HCT116 (cell line): ENCODE measurements at regions not wholly inside any gene's neighbourhood (a gene's known extent, or its start where the extent isn't known, plus 50 kb on each side); places are given as distances from the start of the nearest gene placed in this dataset.

ENCODE experiments used
- ATAC-seq: fragments of 200-7000 bp; cut with Tn5 transposase; 2 replicates; pipeline ENCODE4 v1.9.1; 2020; ENCODE audit warnings: mild to moderate bottlenecking, moderate library complexity
- BruUV-seq: library from RNA; stranded (reverse); fragments of 400-500 nt; replicated peaks from 2 replicates; lab custom pipeline; 2021; lab: Mats Ljungman, UMichigan
- CTCF ChIA-PET: fragments of 300-600 bp; sonication (Branson Sonifier 250); formaldehyde crosslinking; loops from one replicate; lab custom pipeline; 2021; ENCODE audit warnings: antibody characterized with exemption; lab: Charles Lee
- POLR2A ChIA-PET: fragments of 300-600, 350-600 bp; sonication (Branson Sonifier 250); formaldehyde crosslinking; loops from one replicate; lab custom pipeline; 2021; ENCODE audit warnings: antibody characterized with exemption; lab: Charles Lee
- RAD21 ChIA-PET, 2 experiments: fragments of 300-600 bp; sonication (Branson Sonifier 250); formaldehyde crosslinking; loops; one replicate each; lab custom pipeline; 2023; ENCODE audit warnings: low total read pairs in 2 of 2; ENCODE audit not compliant: uncharacterized antibody in 2 of 2, unreplicated experiment in 2 of 2, low non-redundant PET in 1 of 2; lab: Charles Lee
- DNase-seq: peaks from one replicate; pipeline ENCODE4 v3.0.0-alpha.2; 2010; ENCODE audit warnings: low read depth, low spot score
- H2AFZ ChIP-seq: fragments of 200-600 bp; shearing (Covaris generic), sonication (generic); 2 replicates; pipeline ENCODE4 v1.6.1; 2017; ENCODE audit warnings: low read depth, mixed run types, mixed read lengths, antibody characterized with exemption, low read length; ENCODE audit not compliant: poor library complexity, severe bottlenecking
- H3K27ac ChIP-seq: 2 replicates; pipeline ENCODE4 v1.5.1; 2012; ENCODE audit warnings: low read depth, low read length
- H3K27me3 ChIP-seq: fragments of 200-600 bp; sonication (generic); 2 replicates; pipeline ENCODE4 v1.6.1; 2016; ENCODE audit warnings: mixed run types, low read length, mixed read lengths; ENCODE audit not compliant: insufficient read depth
- H3K36me3 ChIP-seq, 2 experiments: fragments of 200-500 bp in 1 of 2; fragments of 200-600 bp in 1 of 2; sonication (Bioruptor generic) in 1 of 2; sonication (generic) in 1 of 2; 2 replicates each; pipeline versions ENCODE4 v1.5.1 to v1.6.1; 2014 to 2016; ENCODE audit warnings: low read length in 2 of 2, inconsistent platforms in 1 of 2, mixed read lengths in 1 of 2, mixed run types in 1 of 2; ENCODE audit not compliant: insufficient read depth in 2 of 2, control insufficient read depth in 1 of 2
- H3K4me1 ChIP-seq, 2 experiments: fragments of 200-600 bp in 1 of 2; sonication (generic) in 1 of 2; 2 replicates each; pipeline versions ENCODE4 v1.5.1 to v1.6.1; 2012 to 2017; ENCODE audit warnings: low read length in 2 of 2, inconsistent platforms in 1 of 2, mild to moderate bottlenecking in 1 of 2, mixed read lengths in 1 of 2, mixed run types in 1 of 2, moderate library complexity in 1 of 2; ENCODE audit not compliant: insufficient read depth in 2 of 2, control insufficient read depth in 1 of 2
- H3K4me2 ChIP-seq: fragments of 200-600 bp; sonication (generic); 2 replicates; pipeline ENCODE4 v1.6.1; 2017; ENCODE audit warnings: mixed run types, low read length, mixed read lengths
- H3K4me3 ChIP-seq, 2 experiments: fragments of 200-600 bp in 1 of 2; sonication (generic) in 1 of 2; replicated peaks in 1 of 2; 2 replicates each; pipeline ENCODE4 v1.5.1; 2011 to 2016; ENCODE audit warnings: low read length in 2 of 2, control low read depth in 1 of 2, low read depth in 1 of 2, mild to moderate bottlenecking in 1 of 2, mixed read lengths in 1 of 2, mixed run types in 1 of 2
- H3K79me2 ChIP-seq: fragments of 200-600 bp; sonication (generic); 2 replicates; pipeline ENCODE4 v1.6.1; 2017; ENCODE audit warnings: mild to moderate bottlenecking, mixed run types, low read length, moderate library complexity, mixed read lengths; ENCODE audit not compliant: insufficient read depth
- H3K9ac ChIP-seq: fragments of 200-600 bp; sonication (generic); 2 replicates; pipeline ENCODE4 v1.6.1; 2016; ENCODE audit warnings: low read length, mixed read lengths
- H3K9me2 ChIP-seq: fragments of 200-600 bp; sonication (generic), shearing (Covaris generic); 2 replicates; pipeline ENCODE4 v1.6.1; 2017; ENCODE audit warnings: mixed run types, mild to moderate bottlenecking, moderate library complexity; ENCODE audit not compliant: insufficient read depth
- H3K9me3 ChIP-seq, 2 experiments: fragments of 200-500 bp in 1 of 2; fragments of 200-600 bp in 1 of 2; sonication (Bioruptor generic) in 1 of 2; sonication (generic) in 1 of 2; 2 replicates each; pipeline ENCODE4 v1.6.1; 2014 to 2017; ENCODE audit warnings: low read length in 2 of 2, mixed read lengths in 2 of 2, inconsistent platforms in 1 of 2, low read depth in 1 of 2, mild to moderate bottlenecking in 1 of 2, mixed run types in 1 of 2, moderate library complexity in 1 of 2; ENCODE audit not compliant: control insufficient read depth in 1 of 2, insufficient read depth in 1 of 2
- H4K20me1 ChIP-seq: fragments of 200-600 bp; sonication (generic), shearing (Covaris generic); 2 replicates; pipeline ENCODE4 v1.6.1; 2017; ENCODE audit warnings: mixed run types, mild to moderate bottlenecking, moderate library complexity; ENCODE audit not compliant: insufficient read depth
- CBX3 ChIP-seq: IDR thresholded peaks from 2 replicates; pipeline ENCODE4 v1.6.1; 2012; ENCODE audit warnings: low read depth
- CTCF ChIP-seq, 3 experiments: fragments of 200-600 bp in 1 of 3; sonication (generic) in 1 of 3; IDR thresholded peaks in 2 of 3; conservative IDR thresholded peaks in 1 of 3; 2 replicates each; pipeline ENCODE4 v1.5.1; 2012 to 2017; ENCODE audit warnings: low read depth in 2 of 3, low read length in 2 of 3, antibody characterized with exemption in 1 of 3, borderline replicate concordance in 1 of 3, control low read depth in 1 of 3, mild to moderate bottlenecking in 1 of 3, mixed read lengths in 1 of 3, mixed run types in 1 of 3, moderate library complexity in 1 of 3; ENCODE audit not compliant: insufficient read depth in 1 of 3
- ELF1 ChIP-seq: IDR thresholded peaks from 2 replicates; pipeline ENCODE4 v1.6.1; 2012; ENCODE audit warnings: low read depth, borderline replicate concordance
- FOSL1 ChIP-seq: IDR thresholded peaks from 2 replicates; pipeline ENCODE4 v1.6.1; 2012; ENCODE audit warnings: low read depth
- MAX ChIP-seq: IDR thresholded peaks from 2 replicates; pipeline ENCODE4 v1.6.1; 2012
- POLR2A ChIP-seq: IDR thresholded peaks from 2 replicates; pipeline ENCODE4 v1.7.0; 2011; ENCODE audit warnings: borderline replicate concordance; ENCODE audit not compliant: insufficient read depth, insufficient read length; ENCODE audit errors: extremely low read depth
- RAD21 ChIP-seq: IDR thresholded peaks from 2 replicates; pipeline ENCODE4 v1.6.1; 2012; ENCODE audit warnings: low read depth, mild to moderate bottlenecking
- REST ChIP-seq: IDR thresholded peaks from 2 replicates; pipeline ENCODE4 v1.6.1; 2012; ENCODE audit warnings: low read depth
- SIN3A ChIP-seq: IDR thresholded peaks from 2 replicates; pipeline ENCODE4 v1.6.1; 2012; ENCODE audit warnings: low read depth
- SRF ChIP-seq: IDR thresholded peaks from 2 replicates; pipeline ENCODE4 v1.6.1; 2012; ENCODE audit warnings: low read depth
- TCF7L2 ChIP-seq: IDR thresholded peaks from 2 replicates; pipeline ENCODE4 v1.7.0; 2011; ENCODE audit warnings: borderline replicate concordance, inconsistent platforms; ENCODE audit not compliant: insufficient read depth, insufficient read length; ENCODE audit errors: extremely low read depth
- YY1 ChIP-seq: IDR thresholded peaks from 2 replicates; pipeline ENCODE4 v1.6.1; 2011; ENCODE audit warnings: low read length, low read depth, moderate library complexity, mild to moderate bottlenecking; ENCODE audit not compliant: insufficient replicate concordance; ENCODE audit errors: extremely low read depth
- ZFX ChIP-seq: fragments of 450-650 bp; IDR thresholded peaks from 2 replicates; pipeline ENCODE4 v1.6.1; 2017
- ZNF274 ChIP-seq: fragments of 200-500 bp; sonication (Bioruptor generic); IDR thresholded peaks from 2 replicates; pipeline ENCODE4 v1.6.1; 2014; ENCODE audit warnings: mild to moderate bottlenecking, low read depth, low read length, inconsistent platforms
- intact Hi-C: fragments of 100-400 bp; cut with micrococcal nuclease; formaldehyde crosslinking; loops from 2 replicates; pipeline ENCODE4 v1.10.0; 2022
- TF ChIP-seq, protein P1 (sequence below): IDR thresholded peaks from 2 replicates; pipeline ENCODE4 v1.6.1; 2011; ENCODE audit warnings: mild to moderate bottlenecking, low read length, moderate library complexity; ENCODE audit not compliant: insufficient replicate concordance; ENCODE audit errors: extremely low read depth

GRCh38 chr11:81129618-81130017 lies 1604.0 kb downstream of the FAM181B start:
- POLR2A ChIA-PET = no interaction called here

More at GRCh38 chr11:81129618-81130017, 1604.0 kb downstream of the FAM181B start:
- intact Hi-C loops = no loop called here
- no TSS peak for BruUV-seq
- RAD21 ChIA-PET = no interaction called here
- H3K79me2 ChIP-seq = no peaks in the 10 kb centered on the region
- H3K27ac ChIP-seq = no peak overlapping the region
- ATAC-seq = no peak
- CTCF ChIA-PET = no interaction called here
- H3K4me1 ChIP-seq = no peaks in the 10 kb centered on the region
- no peak overlapping the region for H3K9ac ChIP-seq
- no peaks in the 10 kb centered on the region for H3K36me3 ChIP-seq
- no peak overlapping the region for H3K4me3 ChIP-seq
- no peaks in the 10 kb centered on the region for H3K9me2 ChIP-seq
- no peak overlapping the region for H3K4me2 ChIP-seq
- no peaks in the 10 kb centered on the region for H3K27me3 ChIP-seq
- DNase-seq = no peak
- TF ChIP-seq REST (no peak), CBX3 (no peak), MAX (no peak), ZFX (no peak), FOSL1 (no peak), CTCF (IDR thresholded peaks at IDR 0.05 in 2 of 3, conservative IDR thresholded peaks at IDR 0.05 in 1 of 3; ENCODE audit: borderline replicate concordance in 1 of 3, insufficient read depth in 1 of 3, low read depth in 2 of 3, low read length in 2 of 3) (no peak), SRF (no peak), YY1 (no peak), POLR2A (no peak), ELF1 (no peak), SIN3A (no peak), ZNF274 (no peak), TCF7L2 (no peak), RAD21 (no peak)
- TF ChIP-seq, protein P1, sequence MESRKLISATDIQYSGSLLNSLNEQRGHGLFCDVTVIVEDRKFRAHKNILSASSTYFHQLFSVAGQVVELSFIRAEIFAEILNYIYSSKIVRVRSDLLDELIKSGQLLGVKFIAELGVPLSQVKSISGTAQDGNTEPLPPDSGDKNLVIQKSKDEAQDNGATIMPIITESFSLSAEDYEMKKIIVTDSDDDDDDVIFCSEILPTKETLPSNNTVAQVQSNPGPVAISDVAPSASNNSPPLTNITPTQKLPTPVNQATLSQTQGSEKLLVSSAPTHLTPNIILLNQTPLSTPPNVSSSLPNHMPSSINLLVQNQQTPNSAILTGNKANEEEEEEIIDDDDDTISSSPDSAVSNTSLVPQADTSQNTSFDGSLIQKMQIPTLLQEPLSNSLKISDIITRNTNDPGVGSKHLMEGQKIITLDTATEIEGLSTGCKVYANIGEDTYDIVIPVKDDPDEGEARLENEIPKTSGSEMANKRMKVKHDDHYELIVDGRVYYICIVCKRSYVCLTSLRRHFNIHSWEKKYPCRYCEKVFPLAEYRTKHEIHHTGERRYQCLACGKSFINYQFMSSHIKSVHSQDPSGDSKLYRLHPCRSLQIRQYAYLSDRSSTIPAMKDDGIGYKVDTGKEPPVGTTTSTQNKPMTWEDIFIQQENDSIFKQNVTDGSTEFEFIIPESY = no peak
- TF ChIP-seq, all 23 proteins: peak for 0
- Histone ChIP-seq H3K9me3 (peaks cover 7 to 20% of the 10 kb centered on the region in 2 experiments; a peak in 2 of 4 replicates), H2AFZ (no peak overlapping the region), H4K20me1 (no peaks in the 10 kb centered on the region)
